ENCODE measurements at regions not wholly inside any gene's neighbourhood (a gene's known extent, or its start where the extent isn't known, plus 50 kb on each side); places are given as distances from the start of the nearest gene placed in this dataset.
"Not testable (repeated sequence)": the region's sequence is repeated elsewhere in the genome, so short reads cannot be mapped to it uniquely, and the experiment has no call there.

- no peak for DNase-seq
Observed at GRCh38 chr9:102355982-102356381, 617.5 kb upstream of the GRIN3A start.

GRCh38 chr9:102354041-102354440 is 615.6 kb upstream of the GRIN3A start:
- DNase-seq, result no peak

GRCh38 chr9:102337471-102337870 is 599.0 kb upstream of the GRIN3A start:
- not testable (repeated sequence) for DNase-seq

GRCh38 chr9:102309379-102309778 is 570.9 kb upstream of the GRIN3A start:
- DNase-seq, result no peak

GRCh38 chr9:102295188-102295587 is 556.7 kb upstream of the GRIN3A start:
- DNase-seq, result no peak

GRCh38 chr9:102273952-102274351 is 535.5 kb upstream of the GRIN3A start:
- DNase-seq, result no peak

DNA sequence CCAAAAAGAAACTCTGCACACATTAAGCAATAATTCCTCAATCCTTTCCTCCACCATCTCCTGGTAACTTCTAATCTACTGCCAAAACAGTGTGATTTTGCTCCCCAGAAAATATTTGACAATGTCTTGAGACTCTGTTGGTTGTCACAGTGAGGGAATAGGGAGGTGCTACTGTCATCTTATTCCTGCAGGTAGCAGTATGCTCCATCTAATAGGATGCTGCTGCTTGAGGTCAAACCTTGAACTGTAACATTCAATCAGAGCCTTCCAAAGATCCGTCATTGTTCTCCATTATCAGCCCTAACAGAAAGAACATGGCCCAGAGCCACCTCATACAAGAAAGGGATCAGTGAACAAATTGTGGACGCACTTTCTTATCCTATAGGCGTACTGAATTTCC is 514.7 kb upstream of the GRIN3A start:
- DNase-seq, result no peak

- no peak for DNase-seq
Observed at GRCh38 chr9:102244916-102245315, 506.5 kb upstream of the GRIN3A start.

GRCh38 chr9:102237520-102237919 is 499.1 kb upstream of the GRIN3A start:
- DNase-seq, result no peak

GRCh38 chr9:102237094-102237493 is 498.6 kb upstream of the GRIN3A start:
- no peak for DNase-seq

- not testable (repeated sequence) for DNase-seq
Observed at GRCh38 chr9:102227416-102227815, 489.0 kb upstream of the GRIN3A start.

DNA sequence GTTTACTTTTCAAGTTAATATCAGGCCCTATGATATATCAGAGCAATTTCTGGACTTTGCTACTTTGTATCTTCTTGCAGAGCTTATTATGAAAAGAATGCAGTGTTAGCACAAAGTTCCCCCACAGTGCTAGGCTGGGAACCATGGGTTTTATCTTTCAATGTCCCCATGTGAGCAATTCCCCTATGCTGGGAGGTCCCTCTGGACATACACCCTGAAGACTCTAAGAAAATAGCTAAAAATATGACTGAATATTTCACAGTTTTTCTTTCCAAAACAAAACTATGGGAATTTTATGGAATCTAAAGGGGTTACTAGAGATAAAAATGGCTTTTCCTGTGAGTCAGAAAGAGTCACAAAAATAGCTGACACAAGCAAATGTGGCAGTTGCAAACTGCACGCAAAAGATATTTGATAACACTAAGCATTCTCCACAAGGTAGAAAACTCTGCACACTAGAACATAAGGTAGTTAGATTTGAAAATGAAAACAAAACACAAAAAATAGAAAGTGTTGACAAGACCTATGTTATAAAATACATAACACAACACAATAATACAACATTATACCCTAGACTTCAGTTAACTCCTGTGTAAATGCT is 487.5 kb upstream of the GRIN3A start:
- DNase-seq, result no peak

DNA sequence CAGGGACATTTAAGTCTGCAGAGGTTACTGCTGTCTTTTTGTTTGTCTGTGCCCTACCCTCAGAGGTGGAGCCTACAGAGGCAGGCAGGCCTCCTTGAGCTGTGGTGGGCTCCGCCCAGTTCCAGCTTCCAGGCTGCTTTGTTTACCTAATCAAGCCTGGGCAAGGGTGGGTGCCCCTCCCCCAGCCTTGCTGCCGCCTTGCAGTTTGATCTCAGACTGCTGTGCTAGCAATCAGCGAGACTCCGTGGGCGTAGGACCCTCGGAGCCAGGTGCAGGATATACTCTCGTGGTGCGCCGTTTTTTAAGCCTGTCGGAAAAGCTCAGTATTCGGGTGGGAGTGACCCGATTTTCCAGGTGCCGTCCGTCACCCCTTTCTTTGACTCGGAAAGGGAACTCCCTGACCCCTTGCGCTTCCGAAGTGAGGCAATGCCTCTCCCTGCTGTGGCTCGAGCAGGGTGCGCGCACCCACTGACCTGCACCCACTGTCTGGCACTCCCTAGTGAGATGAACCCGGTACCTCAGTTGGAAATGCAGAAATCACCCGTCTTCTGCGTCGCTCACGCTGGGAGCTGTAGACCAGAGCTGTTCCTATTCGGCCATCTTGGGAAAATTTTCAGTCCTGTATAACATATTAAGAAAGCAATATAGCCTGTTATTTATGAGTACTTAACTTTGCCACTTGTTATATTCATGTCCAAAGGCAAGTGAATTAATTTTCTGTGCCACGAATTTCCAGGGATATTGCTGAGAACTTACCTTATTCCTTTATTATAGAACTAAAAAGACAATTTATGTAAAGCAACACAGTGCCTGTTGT is 485.1 kb upstream of the GRIN3A start:
- not testable (repeated sequence) for DNase-seq

GRCh38 chr9:102209176-102209575 is 470.7 kb upstream of the GRIN3A start:
- DNase-seq, result no peak

- DNase-seq, result no peak
Observed at GRCh38 chr9:102206432-102206831, 468.0 kb upstream of the GRIN3A start.

DNA sequence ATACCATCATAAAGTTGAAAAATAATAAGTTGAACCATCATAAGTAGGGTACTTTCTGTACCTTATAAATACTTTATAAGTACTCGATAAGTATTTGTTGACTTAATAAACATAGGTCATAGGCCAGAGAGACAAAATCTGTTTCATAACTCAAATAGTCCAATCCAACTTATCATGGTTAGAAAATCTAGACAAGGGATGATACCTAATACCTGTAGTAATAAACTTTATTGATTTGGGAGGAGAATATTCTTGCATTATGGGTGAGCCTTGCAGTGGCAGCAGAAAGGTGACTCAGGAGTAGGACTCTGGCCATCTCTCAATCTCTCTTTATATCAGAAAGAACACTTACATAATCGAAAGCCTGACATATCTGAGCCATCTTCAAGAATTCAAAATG is 466.8 kb upstream of the GRIN3A start:
- DNase-seq, result no peak

- DNase-seq, result no peak
Observed at GRCh38 chr9:102202126-102202525, 463.7 kb upstream of the GRIN3A start.

DNA sequence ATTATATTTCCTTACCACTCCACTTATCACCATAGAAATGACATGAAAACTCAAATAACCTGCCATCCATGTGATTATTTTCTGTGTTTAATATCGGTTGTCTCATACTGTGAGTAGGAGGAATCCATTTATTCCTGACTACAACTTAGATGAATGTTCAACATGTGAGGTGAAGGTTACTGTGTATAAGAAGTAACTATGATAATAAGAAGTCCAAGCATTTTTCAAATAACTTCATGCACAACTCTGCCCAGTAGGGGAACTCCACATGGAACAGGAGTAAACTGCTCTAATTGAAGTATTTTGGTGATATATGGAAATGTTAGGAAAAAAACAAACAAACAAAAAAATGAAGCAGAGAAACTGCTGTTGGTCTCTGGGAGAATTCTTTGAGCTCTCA is 447.5 kb upstream of the GRIN3A start:
- DNase-seq, result no peak

DNA sequence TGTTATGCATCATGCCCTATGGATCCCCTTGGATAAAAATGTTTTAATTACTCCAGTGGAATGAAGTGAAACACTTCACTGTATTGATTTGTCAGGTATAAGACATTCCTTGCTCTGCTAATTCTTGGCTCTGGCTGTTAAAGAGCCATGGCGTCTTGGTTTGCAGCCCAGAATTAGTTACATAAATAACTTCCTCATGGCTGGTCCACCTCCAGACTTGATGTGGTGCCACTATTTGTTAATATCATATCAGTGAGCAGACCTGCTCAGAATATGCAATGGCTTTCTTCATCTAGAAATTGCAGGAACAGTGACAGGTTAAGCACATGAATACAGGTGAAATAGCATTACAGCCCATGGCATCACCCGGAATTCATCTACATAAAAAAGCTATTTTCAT is 446.9 kb upstream of the GRIN3A start:
- DNase-seq, result no peak

- DNase-seq, result no peak
Observed at GRCh38 chr9:102178811-102179210, 440.4 kb upstream of the GRIN3A start.

DNA sequence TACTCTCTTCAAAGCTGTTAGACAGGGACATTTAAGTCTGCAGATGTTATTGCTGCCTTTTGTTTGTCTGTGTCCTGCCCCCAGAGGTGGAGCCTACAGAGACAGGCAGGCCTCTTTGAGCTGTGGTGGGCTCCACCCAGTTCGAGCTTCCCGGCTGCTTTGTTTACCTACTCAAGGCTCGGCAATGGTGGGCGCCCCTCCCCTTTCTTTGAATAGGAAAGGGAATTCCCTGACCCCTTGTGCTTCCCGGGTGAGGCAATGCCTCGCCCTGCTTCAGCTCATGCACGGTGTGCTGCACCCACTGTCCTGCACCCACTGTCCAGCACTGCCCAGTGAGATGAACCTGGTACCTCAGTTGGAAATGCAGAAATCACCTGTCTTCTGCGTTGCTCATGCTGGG is 435.8 kb upstream of the GRIN3A start:
- not testable (repeated sequence) for DNase-seq

DNA sequence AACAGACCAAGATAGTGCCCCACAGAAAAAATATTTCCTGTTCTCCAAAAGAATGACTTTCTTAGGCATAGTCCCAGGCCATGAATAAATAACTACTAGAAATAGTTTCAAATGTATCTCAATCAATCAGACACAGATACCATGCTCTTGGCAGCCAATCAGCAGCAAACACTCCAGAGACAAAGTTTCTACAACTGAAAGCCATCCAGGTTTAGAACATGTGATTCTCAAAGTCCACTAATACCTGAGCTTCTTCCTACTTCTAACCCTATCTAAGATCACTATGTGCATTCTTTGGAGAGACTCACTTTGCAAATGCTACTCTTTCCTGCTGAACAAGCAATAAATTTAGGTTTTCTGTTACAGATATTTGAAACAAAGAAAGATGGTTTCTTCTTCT is 425.8 kb upstream of the GRIN3A start:
- no peak for DNase-seq

DNA sequence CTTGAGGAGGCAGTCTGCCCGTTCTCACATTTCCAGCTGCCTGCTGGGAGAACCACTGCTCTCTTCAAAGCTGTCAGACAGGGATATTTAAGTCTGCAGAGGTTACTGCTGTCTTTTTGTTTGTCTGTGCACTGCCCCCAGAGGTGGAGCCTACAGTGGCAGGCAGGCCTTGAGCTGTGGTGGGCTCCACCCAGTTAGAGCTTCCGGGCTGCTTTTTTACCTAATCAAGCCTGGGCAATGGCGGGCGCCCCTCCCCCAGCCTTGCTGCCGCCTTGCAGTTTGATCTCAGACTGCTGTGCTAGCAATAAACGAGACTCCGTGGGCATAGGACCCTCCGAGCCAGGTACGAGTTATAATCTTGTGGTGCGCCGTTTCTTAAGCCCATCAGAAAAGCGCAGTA is 414.6 kb upstream of the GRIN3A start:
- not testable (repeated sequence) for DNase-seq

- no peak for DNase-seq
Observed at GRCh38 chr9:102135768-102136167, 397.3 kb upstream of the GRIN3A start.

- no peak for DNase-seq
Observed at GRCh38 chr9:102124465-102124864, 386.0 kb upstream of the GRIN3A start.

Measured in right hindlimb (tissue), 1 donor.